GM18519 (cell line): ENCODE measurements at regions not wholly inside any gene's neighbourhood (a gene's known extent, or its start where the extent isn't known, plus 50 kb on each side); places are given as distances from the start of the nearest gene placed in this dataset.
"Not testable (repeated sequence)": the region's sequence is repeated elsewhere in the genome, so short reads cannot be mapped to it uniquely, and the experiment has no call there.

Source experiments
- ATAC-seq: cut with Tn5 transposase; IDR thresholded peaks from one replicate; pipeline ENCODE4 v1.9.1; 2021; ENCODE audit warnings: mild to moderate bottlenecking, moderate library complexity; ENCODE audit not compliant: unreplicated experiment, low FRiP score

- ATAC-seq, result no peak
Measured at GRCh38 chr2:84373391-84373790, 85.7 kb downstream of the SUCLG1 start.

GRCh38 chr2:84362541-84362940, 96.5 kb downstream of the SUCLG1 start:
- ATAC-seq, result no peak

GRCh38 chr2:84338069-84338468, 121.0 kb downstream of the SUCLG1 start:
- no peak for ATAC-seq

- no peak for ATAC-seq
Measured at GRCh38 chr2:84327645-84328249, 131.3 kb downstream of the SUCLG1 start.

GRCh38 chr2:84326831-84327432, 132.1 kb downstream of the SUCLG1 start:
- ATAC-seq, result no peak

- no peak for ATAC-seq
Measured at GRCh38 chr2:84323890-84324289, 135.2 kb downstream of the SUCLG1 start.

GRCh38 chr2:84320940-84321339, 138.1 kb downstream of the SUCLG1 start:
- no peak for ATAC-seq

GRCh38 chr2:84319581-84319980, 139.5 kb downstream of the SUCLG1 start:
- no peak for ATAC-seq

GRCh38 chr2:84317135-84317534, 141.9 kb downstream of the SUCLG1 start:
- ATAC-seq, result no peak

- peak; percentile 97 for ATAC-seq
Measured at GRCh38 chr2:84314901-84315330, 144.2 kb downstream of the SUCLG1 start.

- ATAC-seq, result no peak
Measured at GRCh38 chr2:84314250-84314649, 144.8 kb downstream of the SUCLG1 start.

- ATAC-seq, result no peak
Measured at GRCh38 chr2:84309281-84309680, 149.8 kb downstream of the SUCLG1 start.

- ATAC-seq, result no peak
Measured at GRCh38 chr2:84306361-84306760, 152.7 kb downstream of the SUCLG1 start.

- ATAC-seq, result peak; percentile 93
Measured at GRCh38 chr2:84302513-84303412, 156.3 kb downstream of the SUCLG1 start.

- no peak for ATAC-seq
Measured at GRCh38 chr2:84301717-84302116, 157.4 kb downstream of the SUCLG1 start.

- ATAC-seq, result no peak
Measured at GRCh38 chr2:84300696-84301029, 158.4 kb downstream of the SUCLG1 start.

GRCh38 chr2:84300001-84300695, 158.9 kb downstream of the SUCLG1 start:
- ATAC-seq, result not testable (repeated sequence)

GRCh38 chr2:84299211-84299775, 159.8 kb downstream of the SUCLG1 start:
- ATAC-seq, result no peak

- ATAC-seq, result no peak
Measured at GRCh38 chr2:84297155-84297554, 161.9 kb downstream of the SUCLG1 start.

GRCh38 chr2:84293791-84294380, 165.2 kb downstream of the SUCLG1 start:
- no peak for ATAC-seq
